HG03139 (cell line): ENCODE measurements at regions not wholly inside any gene's neighbourhood (a gene's known extent, or its start where the extent isn't known, plus 50 kb on each side); places are given as distances from the start of the nearest gene placed in this dataset.
"Not testable (repeated sequence)": the region's sequence is repeated elsewhere in the genome, so short reads cannot be mapped to it uniquely, and the experiment has no call there.

Source experiments
- ATAC-seq: cut with Tn5 transposase; IDR thresholded peaks from one replicate; pipeline ENCODE4 v1.9.1; 2021; ENCODE audit not compliant: unreplicated experiment

DNA sequence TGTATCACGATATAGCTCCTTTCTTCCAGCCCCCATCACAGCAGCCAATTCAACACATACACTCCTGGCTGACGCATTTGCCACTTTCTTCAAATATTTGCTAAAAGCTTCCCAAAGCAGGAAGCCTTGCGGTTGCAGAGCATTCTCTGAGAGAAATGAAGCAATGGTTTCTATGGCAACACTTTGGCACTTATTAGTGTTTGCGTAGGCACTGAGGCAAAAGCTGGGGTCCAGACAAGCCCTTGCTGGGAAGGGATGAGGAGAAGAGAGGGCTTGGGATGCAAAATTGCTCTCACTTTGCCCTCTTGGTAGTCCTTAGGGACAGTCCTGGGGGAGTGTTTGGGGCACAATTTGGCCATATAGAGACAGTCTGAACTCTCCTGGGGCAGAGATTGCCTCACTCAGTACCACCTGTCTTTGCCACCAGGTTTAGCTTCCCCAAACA is 55.0 kb upstream of the PAK3 start:
- peak; percentile 42 for ATAC-seq

DNA sequence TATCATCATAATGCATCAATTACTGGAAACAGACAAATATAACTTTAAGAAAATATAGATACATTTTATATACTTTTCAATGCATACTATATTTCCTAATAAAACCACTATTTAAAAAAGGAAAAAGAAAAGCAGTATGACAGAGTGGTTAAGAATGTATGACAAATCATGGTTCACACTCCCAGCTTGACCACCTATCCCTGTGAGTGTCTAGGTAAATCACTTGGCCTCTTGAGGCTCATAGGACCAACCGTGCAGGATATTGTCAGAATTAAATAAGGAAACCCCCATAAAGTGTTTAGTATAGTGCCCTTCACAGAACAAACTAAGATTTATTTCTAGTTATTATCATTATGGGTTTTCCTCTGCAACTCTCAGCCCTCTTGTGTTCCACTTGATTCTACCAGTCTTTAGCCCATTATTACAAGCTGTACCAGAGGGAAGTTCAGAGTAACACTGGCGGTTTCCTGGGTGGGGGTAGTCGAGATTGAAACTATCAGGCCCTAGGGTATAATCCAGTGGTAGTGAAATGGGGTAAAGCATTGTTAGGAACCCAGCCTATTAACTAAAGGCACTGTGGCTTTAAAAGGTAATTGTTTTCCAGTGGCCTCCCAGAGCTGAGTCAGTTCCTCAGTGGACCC is 55.5 kb upstream of the PAK3 start:
- ATAC-seq, result peak; percentile 42

DNA sequence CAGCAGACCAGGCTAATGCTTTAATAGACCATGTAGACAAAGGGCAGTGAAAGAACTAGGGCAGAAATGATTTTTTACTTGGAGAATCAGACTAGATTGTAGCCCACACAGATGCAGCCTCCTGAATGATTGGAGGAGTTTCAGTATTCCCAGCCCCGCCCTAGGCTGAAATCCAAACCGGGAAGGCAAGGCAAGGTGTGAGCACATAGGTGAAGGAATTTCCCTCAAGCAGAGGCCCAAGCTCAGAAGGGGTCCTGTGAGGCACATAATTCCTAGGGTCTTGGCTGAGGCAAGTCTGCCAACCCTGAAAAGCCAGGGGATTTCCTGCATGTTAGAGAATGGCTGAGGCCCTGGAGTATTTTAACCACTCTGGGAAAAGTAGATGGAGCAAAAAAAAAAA is 56.4 kb upstream of the PAK3 start:
- no peak for ATAC-seq

DNA sequence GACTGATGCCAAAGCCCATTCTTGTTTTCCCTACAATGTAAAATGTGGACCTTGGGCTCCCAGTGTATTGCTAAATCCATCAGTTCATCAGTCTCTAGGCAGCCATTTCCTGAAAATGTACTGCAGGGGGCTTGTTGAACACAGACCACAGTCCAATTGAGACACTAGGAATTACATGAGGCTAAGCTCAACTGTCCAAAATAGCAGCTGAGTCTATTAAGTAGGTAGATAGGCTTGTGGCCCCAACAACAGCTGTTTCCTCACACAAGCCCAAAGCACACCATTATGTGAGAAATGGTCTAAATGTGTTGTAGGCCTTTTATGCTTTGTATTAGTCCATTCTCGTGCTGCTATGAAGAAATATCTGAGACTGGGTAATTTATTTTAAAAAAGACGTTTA is 60.0 kb upstream of the PAK3 start:
- no peak for ATAC-seq

DNA sequence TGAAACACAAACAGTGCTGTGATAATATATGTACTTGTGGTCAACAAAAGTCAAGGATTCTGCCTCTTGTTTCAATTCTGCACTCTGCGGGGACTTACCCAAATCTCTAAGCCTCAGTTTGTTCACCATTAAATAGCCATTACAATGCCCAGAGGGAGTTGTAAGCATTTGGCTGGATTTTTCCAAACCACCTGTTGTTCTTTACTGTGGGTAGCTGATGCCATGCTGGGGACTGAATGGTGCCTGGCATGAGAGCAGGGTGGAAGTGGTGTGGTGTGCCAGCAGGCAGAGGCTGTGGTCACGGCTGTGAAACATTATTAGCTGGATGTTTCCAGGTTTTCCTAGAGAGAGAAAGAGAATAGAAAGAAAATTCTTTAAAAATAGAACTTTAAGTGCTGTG is 60.7 kb upstream of the PAK3 start:
- ATAC-seq, result no peak

DNA sequence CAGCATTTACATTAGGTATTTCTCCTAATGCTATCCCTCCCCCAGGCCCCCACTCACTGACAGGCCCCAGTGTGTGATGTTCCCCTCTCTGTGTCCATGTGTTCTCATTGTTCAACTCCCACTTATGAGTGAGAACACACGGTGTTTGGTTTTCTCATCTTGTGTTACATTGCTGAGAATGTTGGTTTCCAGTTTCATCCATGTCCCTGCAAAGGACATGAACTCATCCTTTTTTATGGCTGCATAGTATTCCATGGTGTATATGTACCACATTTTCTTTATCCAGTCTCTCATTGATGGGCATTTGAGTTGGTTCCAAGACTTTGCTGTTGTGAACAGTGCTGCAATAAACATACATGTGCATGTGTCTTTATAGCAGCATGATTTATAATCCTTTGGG is 73.0 kb upstream of the PAK3 start:
- ATAC-seq, result not testable (repeated sequence)

DNA sequence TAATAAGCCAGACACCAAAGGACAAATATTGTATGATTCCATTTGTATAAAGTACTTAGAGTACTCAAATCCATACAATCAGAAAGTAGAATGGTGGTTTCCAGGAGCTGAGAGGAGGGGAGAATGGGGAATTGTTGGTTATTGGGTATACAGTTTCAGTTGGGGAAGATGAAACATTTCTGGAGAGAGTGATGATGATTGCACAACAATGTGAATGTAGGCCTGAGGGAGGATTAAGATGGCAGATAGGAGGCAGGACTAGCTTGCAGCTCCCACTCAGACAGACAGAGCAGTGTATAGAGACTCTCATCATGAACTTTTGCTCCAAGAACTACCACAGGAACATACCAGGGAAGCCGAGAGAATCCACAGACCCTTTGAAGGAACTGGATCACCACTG is 75.7 kb upstream of the PAK3 start:
- ATAC-seq, result no peak

DNA sequence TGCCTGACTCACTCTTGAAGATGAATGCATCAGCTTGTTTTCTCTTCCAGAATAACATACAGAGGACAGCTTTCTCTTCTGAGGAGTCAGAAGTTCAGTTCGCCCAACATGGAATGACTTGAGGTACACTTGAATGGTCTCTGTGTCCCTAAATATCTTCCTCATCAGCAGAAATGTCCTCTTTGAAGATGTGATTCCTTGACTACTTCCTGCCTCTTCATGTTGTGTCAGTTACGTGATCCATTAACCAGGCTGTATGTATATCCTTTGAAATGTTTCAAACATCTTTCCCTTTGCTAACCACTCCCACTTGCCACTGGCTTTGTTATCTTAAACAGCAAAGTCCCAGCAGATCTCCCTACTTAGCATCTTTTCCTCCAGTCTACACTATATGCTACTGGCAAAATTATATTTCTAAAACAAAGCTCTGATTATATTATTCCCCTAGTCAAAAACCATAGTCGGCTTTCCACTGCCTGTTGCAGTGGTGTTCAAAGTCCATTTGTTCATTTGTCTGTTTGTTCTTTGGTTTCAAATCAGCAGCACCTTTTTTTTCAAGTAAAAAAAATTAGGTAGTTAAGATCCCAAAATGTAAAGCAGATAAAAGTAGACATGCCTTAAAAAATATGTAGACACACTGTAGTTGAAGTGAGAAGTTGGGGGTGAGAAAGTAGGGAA is 82.1 kb upstream of the PAK3 start:
- ATAC-seq, result no peak

DNA sequence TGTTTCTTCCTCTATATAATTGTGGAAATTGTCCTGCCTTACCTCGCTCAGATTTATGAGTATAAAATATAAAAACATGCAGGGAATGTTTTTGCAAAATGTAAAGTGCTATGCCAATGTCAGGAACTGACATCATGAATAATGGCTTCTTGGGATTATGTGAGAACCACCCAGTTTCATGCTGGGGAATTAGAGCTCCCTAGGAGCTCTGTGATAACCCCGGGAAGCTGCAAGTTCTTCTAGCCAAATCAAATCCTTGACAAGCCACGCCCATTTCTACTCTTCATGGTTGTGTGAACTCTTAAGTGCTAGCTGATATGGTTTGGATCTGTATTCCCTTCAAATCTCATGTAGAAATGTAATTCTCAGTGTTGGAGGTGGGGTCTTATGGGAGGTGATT is 85.9 kb upstream of the PAK3 start:
- no peak for ATAC-seq

DNA sequence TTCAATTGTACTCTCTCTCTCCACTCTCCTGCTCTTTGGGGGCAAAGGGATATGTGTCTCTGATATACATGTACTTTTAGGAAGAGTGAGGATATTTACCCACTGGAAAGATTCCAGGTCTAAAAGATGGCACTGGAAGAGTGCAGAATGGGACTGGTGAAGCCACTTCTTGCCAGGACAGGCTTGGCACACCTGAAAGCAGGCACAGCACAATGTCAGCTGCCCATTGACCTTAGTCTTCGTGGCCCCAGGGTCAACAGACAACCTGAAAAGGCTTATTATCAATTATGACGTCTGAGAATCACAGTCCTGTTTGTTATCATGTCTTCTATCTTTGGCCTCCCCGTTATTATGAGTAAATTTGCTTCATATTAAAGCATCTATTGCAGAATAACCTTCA is 86.7 kb upstream of the PAK3 start:
- no peak for ATAC-seq

DNA sequence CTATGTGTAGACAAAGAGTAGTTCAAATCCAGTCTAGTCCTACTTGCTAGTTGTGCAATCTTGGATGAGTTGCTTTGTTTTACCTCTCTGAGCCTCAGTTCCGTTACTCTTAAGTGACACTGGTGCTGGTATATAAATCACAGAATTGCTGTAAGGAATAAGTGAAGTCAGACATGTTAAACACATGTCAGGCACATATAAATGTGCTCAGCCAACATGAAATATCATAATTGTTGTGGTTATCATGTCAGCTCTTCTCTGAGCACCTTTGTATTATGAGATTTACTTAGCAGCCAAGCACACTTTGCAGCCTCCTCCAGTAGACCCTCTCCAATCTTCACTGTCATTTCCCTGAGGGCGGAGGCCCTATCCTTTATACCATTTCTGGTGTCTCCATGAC is 87.9 kb upstream of the PAK3 start:
- ATAC-seq, result no peak

DNA sequence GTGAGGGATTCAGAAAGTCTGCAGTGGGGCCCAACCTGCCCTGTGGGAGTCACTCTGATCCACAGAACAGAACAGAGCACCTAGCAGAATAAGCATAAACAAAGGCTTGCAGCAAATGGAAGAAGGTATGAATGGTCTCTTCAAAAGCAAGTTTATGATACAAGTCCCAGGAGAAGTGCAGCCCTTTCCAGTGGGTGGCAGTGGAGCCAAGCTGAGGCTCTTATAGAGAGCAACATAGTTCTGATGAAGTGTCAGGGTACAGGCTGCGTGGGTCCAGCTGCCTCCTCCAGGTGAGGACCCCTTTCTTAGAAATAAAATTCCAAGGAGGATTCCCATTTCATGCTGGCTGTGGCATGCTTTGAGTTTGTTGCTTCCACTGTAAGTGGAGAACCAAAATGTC is 88.8 kb upstream of the PAK3 start:
- no peak for ATAC-seq

DNA sequence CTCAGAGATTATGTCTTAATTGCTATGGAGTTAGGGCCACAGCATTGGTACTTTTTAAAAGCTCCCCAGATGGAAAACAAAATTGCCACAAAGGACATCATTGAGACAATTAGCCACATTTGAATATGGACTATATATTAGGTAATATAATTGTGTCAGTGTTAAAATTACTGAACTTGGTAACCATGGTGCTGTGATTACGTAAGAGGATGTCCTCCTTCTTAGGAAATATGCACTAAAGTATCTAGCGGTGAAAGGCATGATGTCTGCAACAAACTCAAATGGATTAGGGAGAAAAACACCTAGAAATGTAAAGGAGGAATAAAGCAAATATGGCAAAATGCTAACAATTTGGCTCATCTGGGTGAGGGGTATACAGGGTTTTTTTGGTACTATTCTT is 89.9 kb upstream of the PAK3 start:
- no peak for ATAC-seq

DNA sequence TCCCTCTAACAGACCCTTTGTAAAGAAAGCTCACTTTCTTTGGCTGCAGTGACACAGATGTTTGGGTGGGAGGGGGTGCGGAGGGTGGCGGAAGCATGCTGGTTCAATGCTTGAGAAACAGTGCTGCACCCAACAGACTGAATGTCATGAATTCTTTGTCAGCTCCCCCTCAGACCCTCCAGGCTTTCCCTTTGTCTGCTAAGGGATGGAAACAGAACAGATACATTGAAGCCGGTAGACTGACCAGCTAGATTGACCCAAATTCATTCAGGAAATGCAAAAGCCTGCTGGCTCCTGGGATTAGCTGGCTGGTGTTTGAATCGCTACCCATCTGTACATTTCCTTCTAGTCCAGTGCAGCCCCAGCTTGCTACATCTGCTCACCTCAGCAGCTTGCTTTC is 90.8 kb upstream of the PAK3 start:
- ATAC-seq, result no peak

DNA sequence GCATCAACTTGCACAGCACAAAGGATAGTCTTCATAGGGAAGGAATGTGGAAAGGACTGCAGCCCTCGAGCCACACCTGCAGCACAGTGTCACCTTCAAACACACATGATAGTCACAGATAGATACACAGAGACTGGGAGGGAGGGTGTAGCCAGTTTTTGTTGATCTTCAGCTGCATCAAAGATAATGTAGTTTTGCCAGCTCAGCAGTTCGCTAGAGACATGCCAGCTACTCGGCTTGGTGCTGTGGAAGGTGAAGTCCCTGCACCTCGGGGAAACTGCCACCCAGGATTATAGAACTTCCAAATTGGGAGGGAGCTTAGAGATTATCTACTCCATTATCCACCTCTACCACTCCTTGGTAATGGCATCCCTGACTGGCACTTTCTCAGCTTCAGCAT is 92.9 kb upstream of the PAK3 start:
- ATAC-seq, result no peak

DNA sequence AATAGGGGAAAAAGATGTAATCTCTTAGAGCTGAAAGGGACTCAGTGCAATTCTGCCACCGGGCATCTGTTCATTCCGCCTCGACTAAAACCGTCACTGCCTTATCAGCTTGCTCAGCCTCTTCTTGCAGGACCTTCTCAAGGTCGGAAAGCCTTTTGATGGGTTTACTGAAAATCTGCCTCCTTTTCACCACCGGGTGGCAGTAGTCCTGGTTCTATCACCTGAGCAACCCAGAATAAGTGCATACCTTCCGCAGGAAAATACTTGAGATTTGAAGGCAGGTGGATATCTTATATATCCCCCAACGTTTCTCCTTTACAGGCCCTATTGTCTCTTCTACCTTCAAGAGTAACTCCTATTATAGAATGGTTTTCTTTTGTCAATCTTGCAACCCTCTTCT is 103.4 kb upstream of the PAK3 start:
- no peak for ATAC-seq

DNA sequence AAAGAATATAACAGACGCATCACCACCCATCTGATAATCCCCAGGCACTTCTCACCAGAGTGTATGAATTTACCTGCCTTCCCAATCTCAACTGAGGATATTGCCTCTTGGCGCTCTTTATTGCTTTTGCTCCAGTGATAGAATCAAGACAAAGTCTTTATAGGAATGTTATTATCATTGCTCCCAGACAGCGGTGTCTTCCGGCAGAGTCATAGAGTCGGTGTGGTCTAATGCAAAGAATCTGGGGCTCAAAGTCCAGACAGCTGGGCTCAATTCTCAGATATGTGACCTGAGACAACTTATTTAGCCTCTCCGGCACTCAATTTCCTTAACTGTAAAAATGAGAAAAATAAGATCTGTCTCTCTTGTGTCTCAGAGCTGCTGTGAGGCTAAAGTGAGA is 106.1 kb upstream of the PAK3 start:
- no peak for ATAC-seq

DNA sequence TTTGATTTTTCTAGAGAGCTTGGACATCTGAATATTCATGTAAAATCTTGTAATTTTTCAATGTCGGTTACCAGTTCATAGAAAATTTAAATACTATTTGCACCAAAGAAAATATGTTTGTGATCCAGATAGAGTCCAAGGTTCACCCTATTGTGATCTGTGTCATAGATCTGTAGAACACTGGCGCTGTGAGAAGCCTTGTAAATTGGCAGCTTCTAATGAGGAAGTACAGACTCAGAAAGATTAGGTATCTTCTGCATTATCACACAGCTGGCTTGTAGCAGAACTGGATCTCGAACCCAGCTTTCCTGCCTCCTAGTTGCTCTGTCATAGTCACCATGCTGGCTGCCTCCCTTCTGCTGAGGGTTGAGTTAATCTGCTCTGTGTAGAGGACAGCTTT is 106.5 kb upstream of the PAK3 start:
- no peak for ATAC-seq

DNA sequence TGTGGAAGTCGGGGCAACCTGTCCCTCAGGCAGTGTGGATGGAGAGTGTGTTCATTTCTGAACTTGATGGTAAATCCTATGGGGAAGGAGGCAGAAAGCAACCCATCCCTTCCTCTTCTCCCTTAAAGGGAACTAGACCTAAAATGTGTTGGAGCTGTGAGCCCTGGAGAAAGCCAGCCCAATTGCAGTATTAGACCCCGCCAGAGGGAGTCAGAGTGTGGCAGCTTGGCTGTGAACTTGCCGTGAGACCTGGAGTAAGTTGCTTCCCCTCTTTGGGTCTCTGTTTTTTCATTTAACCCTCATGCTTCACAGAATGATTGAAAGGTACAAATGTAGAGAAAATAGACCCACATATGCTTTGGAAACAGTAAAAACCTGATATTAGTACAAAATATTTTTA is 108.7 kb upstream of the PAK3 start:
- no peak for ATAC-seq

DNA sequence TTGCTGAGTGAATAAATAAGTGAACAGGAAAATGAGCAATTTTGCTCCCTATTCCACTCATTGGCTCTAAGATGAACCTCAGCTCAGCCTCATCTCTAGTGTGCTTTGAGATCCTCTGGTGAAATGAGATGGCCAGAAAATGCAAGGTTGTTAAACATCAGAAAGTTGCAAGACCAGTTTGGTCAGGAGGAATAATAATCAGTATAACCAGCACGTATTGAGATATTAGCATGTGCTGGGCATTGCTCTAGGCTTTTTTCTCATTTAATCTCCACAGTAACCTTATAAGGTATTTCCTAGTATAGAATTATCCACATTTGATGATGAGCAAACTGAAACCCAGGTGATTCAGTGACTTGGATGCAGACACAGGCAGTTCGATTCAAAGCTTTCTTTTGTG is 110.5 kb upstream of the PAK3 start:
- no peak for ATAC-seq

DNA sequence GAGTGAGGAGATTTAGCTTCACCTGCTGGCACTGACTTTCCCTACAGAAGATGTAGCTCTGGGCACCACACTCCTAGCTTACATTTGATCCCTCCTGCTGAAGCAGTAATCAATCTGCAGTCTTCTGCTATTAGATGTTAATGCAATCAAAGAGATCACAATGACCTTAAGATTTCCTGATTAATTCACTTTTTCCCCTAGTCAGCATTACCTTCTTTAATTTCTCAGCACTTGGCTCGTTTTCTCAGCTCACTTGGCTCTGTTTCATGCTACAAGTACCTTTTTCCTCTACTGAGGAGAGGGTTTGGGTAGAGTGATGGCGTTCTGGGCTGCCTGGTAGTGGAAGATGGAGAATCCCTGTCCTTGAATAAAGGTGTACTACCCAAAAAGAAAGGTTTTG is 113.0 kb upstream of the PAK3 start:
- no peak for ATAC-seq

DNA sequence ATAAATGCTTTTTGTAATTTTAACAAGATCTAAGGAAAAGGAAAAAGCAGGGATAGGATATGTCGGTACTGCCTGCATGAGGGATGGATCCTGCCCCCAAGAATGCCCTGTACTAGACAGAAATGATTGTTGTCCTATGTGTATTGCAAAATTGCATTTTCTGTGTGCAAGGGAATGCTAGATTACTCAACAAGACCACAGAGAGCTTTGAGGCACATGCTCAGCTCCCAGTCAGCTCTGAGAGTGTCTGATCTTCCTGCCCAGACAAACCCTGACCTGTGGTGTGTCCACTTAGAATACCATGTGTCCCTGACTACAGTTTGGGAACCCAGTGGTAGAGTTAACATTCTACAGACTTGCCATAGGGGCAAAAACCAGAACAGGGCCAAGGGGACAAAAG is 129.2 kb upstream of the PAK3 start:
- no peak for ATAC-seq

DNA sequence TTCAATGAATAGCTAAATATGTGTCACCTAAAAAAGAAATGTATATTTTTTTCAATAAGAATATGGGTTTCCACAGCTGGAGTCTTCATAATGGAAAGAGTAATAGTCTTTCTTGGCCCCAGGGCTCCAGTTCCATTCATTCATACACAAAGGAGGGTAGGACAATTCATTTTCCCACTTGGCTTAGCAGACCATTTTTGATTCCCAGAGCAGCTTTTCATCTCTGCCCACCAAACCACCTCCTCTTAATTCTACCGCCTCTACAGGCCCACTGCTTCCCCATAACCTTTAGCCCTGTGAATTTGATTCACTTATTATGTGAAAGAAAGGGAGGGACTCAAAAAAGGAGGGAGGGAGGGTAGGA is 129.9 kb upstream of the PAK3 start:
- ATAC-seq, result no peak
